GM19043 (cell line): ENCODE measurements at regions not wholly inside any gene's neighbourhood (a gene's known extent, or its start where the extent isn't known, plus 50 kb on each side); places are given as distances from the start of the nearest gene placed in this dataset.

Experiments
- ATAC-seq: cut with Tn5 transposase; IDR thresholded peaks from one replicate; pipeline ENCODE4 v1.9.1; 2021; ENCODE audit warnings: low read depth; ENCODE audit not compliant: unreplicated experiment

DNA sequence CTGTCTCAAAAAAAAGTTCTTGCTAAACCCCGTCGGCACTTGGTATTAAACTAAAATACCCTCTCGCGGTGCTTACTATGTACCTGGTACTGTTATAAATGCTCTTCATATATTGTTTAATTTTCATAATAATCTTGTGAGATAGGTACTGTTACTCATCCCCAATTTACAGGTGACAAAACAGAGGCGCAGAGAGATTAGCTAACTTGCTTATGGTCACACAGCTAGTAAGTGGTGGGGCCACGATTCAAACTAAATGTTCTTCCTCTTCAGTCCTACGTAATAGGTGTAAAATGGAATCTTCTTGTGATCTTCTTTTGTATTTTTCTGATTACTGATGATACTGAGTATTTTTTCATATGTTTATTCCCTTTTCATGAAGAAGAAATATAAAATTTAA, 51.3 kb downstream of the TET3 start:
- ATAC-seq, result no peak

DNA sequence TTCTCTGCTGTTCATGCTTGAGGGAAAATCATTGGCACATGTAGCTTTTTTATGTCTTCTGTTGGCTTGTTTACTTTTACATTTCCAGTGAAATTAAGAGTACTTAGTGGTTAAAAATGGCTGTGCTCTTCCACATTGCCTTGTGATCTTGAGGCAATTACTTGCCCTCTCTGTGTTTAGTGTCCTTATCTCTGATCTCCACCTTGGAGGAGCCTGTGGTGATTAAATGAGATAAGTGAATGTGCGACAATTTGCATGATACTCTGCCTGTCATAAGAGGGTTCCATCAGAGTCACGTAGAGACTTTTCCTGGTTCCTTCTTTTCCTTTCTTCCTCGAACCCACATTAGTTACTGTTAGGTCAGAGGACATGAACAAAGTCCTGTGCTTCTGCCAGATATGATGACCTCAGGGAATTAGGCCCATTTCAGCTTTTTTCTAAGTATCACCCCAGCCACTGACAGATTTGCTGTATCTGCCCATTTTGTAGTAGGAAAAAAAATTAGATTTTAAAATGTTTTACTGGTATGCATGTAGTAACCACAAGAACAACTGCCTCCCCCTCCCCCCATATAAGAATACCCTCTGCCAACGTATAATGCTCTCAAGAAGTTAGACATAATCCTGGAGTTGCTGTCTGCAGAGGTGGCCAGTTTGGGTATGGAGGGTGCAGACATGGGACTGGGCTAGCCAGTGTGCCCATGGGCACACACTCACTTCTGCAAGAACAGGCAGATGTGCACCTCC, 51.9 kb downstream of the TET3 start:
- ATAC-seq, result no peak

- peak; percentile 54 for ATAC-seq
Measured at GRCh38 chr2:74037379-74037860, 52.7 kb downstream of the TET3 start.

- ATAC-seq, result no peak
Measured at GRCh38 chr2:74039611-74040010, 54.9 kb downstream of the TET3 start.

DNA sequence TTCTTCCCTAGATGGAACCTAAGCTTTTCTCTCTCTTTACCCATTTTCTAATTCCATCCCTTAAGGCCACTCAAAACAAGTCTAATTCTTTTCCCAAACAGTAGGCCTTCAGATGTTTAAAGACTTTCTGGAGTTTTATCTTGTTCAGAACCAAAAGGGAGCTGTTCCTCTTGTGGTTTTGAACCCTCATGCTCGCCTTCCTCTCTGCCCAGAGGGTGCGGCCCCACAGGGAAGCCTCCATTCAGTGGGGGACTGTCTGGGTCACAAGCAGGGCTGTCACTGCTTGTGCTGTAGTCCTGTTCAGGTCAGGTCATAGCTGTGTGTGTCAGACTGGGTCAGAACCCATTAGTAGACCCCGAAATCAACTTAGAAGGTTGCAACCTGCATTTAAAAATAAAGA, 56.5 kb downstream of the TET3 start:
- no peak for ATAC-seq

DNA sequence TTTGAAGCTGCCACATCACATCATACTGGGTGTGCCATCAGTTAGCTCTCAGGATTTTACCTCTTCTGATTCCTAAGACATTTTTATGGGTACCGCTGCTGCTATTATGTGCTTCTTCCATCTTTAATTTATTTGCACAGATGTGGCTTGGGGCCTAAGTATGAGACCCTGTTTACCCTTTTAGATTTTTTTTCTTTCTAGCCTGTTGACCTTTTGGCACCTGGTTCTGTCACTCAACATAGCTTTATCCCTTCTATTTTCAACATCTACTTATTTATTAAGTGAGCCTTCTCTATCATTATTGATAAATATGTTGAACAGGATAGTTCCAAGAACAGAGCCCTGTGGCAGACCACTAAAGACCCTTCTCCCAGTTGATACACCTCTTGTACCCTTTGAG, 57.0 kb downstream of the TET3 start:
- no peak for ATAC-seq

DNA sequence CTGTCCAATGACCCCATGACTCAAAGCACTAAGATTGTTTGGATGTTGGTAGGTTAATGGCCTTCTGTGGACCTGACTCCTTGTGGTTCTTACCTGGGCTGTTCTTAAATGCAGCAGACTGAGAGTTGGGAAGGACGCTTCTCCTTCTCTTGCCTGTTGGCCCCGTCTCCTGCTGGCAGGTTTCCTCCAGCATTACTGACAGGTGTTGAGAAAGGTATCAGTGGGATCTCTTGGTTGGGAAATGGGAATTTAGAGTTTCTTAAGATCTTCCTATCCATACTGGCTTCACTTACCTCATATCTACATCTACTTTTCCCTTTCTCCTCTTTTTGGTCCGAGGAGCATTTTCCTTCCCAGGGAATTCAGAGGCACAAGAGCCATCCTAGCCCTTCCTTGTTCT, 57.9 kb downstream of the TET3 start:
- ATAC-seq, result no peak

GRCh38 chr2:74043345-74044329, 58.9 kb downstream of the TET3 start:
- no peak for ATAC-seq

- ATAC-seq, result no peak
Measured at GRCh38 chr2:74044999-74045398, 60.3 kb downstream of the TET3 start.

DNA sequence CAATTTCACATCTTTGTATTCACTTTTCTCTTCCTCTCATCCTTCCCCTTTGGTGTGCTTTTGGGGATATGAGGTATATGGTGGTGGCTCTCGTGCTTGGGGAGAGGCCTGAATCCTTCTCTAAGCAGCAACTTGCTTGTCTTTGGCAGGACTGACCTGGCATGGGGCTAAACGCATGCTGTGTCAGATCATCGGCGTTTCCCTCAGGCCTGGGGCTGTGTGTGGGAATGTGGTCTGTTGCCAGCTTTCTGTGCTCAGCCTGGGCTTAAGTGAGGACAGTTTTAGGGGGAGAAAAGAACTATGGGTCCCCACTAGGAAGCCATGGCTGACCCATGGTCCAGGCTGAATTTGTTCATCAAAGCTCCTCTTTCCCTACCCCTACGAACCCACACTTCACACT, 60.7 kb downstream of the TET3 start:
- no peak for ATAC-seq

- ATAC-seq, result no peak
Measured at GRCh38 chr2:74046441-74046840, 61.7 kb downstream of the TET3 start.

- ATAC-seq, result no peak
Measured at GRCh38 chr2:74047152-74047551, 62.4 kb downstream of the TET3 start.

GRCh38 chr2:74048147-74048546, 63.4 kb downstream of the TET3 start:
- ATAC-seq, result no peak

DNA sequence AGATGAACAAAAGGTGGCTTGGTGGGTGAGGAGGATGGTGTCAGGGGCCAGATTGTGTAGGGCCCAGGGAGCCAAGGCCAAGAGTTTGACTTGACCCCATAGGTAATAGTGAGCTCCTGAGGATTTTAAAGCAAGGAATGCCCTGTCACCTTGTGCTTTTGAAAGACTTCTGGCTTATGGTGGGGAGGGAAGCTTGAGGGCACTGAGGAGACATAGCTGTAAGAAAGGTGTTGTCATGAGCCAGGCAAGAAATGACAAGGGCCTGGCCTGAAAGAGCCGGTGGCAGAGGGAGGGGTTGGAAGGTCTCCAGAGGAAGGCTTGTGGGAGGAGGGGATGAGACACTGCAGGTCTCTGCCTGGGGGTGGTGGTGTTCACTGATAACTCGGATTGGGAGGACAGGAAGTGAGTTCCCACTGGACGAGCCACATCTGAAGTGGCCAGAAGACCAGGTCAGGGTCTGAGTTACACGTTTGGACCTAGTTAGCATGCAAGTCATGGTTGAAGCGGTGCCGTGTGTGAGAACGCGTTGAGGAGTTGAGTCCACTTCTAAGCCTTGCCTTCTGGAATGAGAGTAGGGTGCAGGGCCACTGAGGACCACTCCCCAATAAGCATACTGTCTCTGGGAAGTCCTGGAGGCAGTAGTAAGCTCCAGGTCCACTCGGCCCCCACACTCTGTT, 64.3 kb downstream of the TET3 start:
- no peak for ATAC-seq

GRCh38 chr2:74050151-74050550, 65.4 kb downstream of the TET3 start:
- ATAC-seq, result no peak

GRCh38 chr2:74051504-74051903, 66.8 kb downstream of the TET3 start:
- no peak for ATAC-seq

GRCh38 chr2:74052732-74053710, 68.3 kb downstream of the TET3 start:
- ATAC-seq, result peak; percentile 77

DNA sequence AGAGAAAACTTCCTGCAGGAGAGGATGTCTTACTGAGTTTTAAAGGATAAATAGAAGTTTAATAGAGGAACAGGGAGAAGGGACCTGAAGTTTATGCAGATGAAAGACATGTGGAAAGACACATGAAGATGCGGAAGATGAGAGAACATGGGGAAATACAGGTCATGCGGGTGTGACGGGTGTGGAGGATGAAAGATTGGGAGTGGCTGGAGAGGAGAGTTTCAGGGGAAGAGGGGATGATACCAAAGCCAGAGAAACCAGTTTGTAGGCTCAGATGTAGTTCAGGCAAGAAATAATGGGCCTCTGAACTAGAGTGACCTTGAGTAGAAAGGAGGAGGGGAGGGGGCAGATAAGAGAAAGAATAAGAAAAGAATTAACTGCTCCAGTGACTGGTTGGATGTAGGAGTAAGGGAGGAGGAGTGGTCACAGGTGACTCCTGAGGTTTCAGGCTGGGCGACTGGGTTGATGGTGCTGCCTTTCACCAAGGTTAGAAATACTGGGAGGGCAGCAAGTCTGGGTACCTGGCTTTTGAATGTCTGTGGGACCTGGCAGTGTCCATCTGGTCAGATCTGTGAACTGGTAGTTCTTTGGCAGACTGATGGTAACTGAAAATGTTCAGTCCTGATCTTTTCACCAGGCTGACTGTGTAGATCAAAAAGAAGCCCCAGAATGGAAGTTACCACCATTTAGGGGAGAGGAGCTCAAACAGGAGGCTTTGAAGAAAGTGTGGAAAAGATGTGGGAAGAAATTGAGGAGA, 69.4 kb downstream of the TET3 start:
- no peak for ATAC-seq

DNA sequence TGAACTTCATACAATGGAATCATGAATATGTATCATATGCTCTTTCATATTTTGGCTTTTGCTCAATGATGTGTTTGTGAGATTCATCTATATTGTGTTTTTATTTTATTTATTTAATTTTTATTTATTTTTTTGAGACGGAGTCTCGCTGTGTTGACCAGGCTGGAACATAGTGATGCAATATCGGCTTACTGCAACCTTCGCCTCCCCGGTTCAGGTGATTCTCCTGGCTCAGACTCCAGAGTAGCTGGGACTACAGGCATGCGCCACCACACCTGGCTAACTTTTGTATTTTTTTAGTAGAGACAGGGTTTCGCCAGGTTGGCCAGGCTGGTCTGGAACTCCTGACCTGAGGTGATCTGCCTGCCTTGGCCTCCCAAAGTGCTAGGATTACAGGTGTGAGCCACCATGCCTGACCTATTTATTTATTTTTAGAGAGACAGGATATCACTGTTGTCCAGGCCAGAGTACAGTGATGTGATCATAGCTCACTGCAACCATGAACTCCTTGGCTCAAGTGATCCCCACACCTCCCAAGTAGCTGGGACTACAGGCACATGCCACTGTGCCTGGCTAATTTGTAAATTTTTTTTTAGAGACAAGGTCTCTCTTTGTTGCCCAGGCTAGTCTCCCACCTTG, 74.5 kb downstream of the TET3 start:
- ATAC-seq, result no peak
